HEK293T (cell line): ENCODE measurements at regions not wholly inside any gene's neighbourhood (a gene's known extent, or its start where the extent isn't known, plus 50 kb on each side); places are given as distances from the start of the nearest gene placed in this dataset.
"Not testable (repeated sequence)": the region's sequence is repeated elsewhere in the genome, so short reads cannot be mapped to it uniquely, and the experiment has no call there.

ENCODE experiments used
- ARNT ChIP-seq: fragments of 450-650 bp; IDR thresholded peaks from 2 replicates; pipeline ENCODE4 v1.6.1; 2017; ENCODE audit warnings: mild to moderate bottlenecking
- BHLHE40 ChIP-seq: fragments of 450-650 bp; IDR thresholded peaks from 2 replicates; pipeline ENCODE4 v1.6.1; 2016; ENCODE audit warnings: mild to moderate bottlenecking, moderate library complexity, borderline replicate concordance
- ELF4 ChIP-seq: fragments of 450-650 bp; IDR thresholded peaks from 2 replicates; pipeline ENCODE4 v1.6.1; 2017; ENCODE audit warnings: antibody characterized with exemption
- FOXA1 ChIP-seq: fragments of 450-650 bp; IDR thresholded peaks from 2 replicates; pipeline ENCODE4 v1.6.1; 2016; ENCODE audit warnings: mild to moderate bottlenecking
- FOXK2 ChIP-seq: fragments of 450-650 bp; IDR thresholded peaks from 2 replicates; pipeline ENCODE4 v1.6.1; 2016; ENCODE audit warnings: mild to moderate bottlenecking
- FOXM1 ChIP-seq: fragments of 450-650 bp; IDR thresholded peaks from 2 replicates; pipeline ENCODE4 v1.6.1; 2017; ENCODE audit warnings: mild to moderate bottlenecking, borderline replicate concordance
- HDGF ChIP-seq: fragments of 450-650 bp; IDR thresholded peaks from 2 replicates; pipeline ENCODE4 v1.6.1; 2017; ENCODE audit warnings: antibody characterized with exemption, borderline replicate concordance
- L3MBTL2 ChIP-seq: fragments of 450-650 bp; conservative IDR thresholded peaks from 2 replicates; pipeline ENCODE4 v1.6.1; 2016; ENCODE audit warnings: mild to moderate bottlenecking
- LEF1 ChIP-seq: fragments of 450-650 bp; IDR thresholded peaks from 2 replicates; pipeline ENCODE4 v1.6.1; 2017; ENCODE audit warnings: mild to moderate bottlenecking, borderline replicate concordance
- NFRKB ChIP-seq: fragments of 450-650 bp; IDR thresholded peaks from 2 replicates; pipeline ENCODE4 v1.6.1; 2016; ENCODE audit warnings: mild to moderate bottlenecking, moderate library complexity
- SP1 ChIP-seq: fragments of 450-650 bp; IDR thresholded peaks from 2 replicates; pipeline ENCODE4 v1.6.1; 2017
- TARDBP ChIP-seq: fragments of 450-650 bp; IDR thresholded peaks from 2 replicates; pipeline ENCODE4 v1.6.1; 2016

DNA sequence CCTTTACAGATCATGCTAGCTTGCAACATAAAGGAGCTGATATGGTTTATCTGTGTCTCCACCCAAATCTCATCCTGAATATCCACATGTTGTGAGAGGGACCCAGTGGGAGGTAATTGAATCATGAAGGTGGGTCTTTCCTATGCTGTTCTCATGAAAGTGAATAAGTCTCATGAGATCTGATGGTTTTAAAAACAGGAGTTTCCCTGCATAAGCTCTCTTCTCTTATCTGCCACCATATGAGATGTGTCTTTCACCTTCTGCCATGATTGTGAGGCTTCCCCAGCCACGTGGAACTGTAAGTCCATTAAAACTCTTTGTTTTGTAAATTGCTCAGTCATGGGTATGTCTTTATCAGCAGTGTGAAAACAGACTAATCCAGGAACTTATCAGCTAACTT, 79.2 kb upstream of the PDHA2 start:
- TF ChIP-seq FOXK2, ELF4, LEF1, BHLHE40, SP1, NFRKB, ARNT, FOXM1, TARDBP, HDGF, FOXA1, L3MBTL2: not testable (repeated sequence)
